GM12878 (cell line): ENCODE measurements at regions not wholly inside any gene's neighbourhood (a gene's known extent, or its start where the extent isn't known, plus 50 kb on each side); places are given as distances from the start of the nearest gene placed in this dataset.

Experiments used
- ATAC-seq: fragments of 200-7000 bp; cut with Tn5 transposase; 3 replicates; pipeline ENCODE4 v1.9.1; 2020; ENCODE audit warnings: mild to moderate bottlenecking, moderate library complexity
- BruUV-seq: library from RNA; stranded (reverse); fragments of 400-500 nt; replicated peaks from 2 replicates; lab custom pipeline; 2021; lab: Mats Ljungman, UMichigan
- CTCF ChIA-PET: fragments of 300-600 bp; sonication (Branson Sonifier 250); formaldehyde crosslinking; extraction: SDS; loops from one replicate; lab custom pipeline; 2021; ENCODE audit warnings: inconsistent platforms; lab: Yijun Ruan, JAX
- POLR2A ChIA-PET: fragments of 350-600 bp; formaldehyde crosslinking; extraction: SDS; loops from one replicate; lab custom pipeline; 2021; ENCODE audit warnings: inconsistent platforms; lab: Charles Lee
- RAD21 ChIA-PET: fragments of 300-600 bp; sonication (Branson Sonifier 250); formaldehyde crosslinking; loops from one replicate; lab custom pipeline; 2023; ENCODE audit warnings: antibody characterized with exemption; ENCODE audit not compliant: unreplicated experiment; lab: Charles Lee
- SMC1A ChIA-PET: fragments of 300-600 bp; sonication (Branson Sonifier 250); formaldehyde crosslinking; loops from one replicate; lab custom pipeline; 2023; ENCODE audit not compliant: unreplicated experiment, uncharacterized antibody; lab: Charles Lee
- DNase-seq: peaks from one replicate; pipeline ENCODE4 v3.0.0-alpha.2; 2011; ENCODE audit warnings: low read depth, low spot score
- FAIRE-seq: peaks from 3 replicates; lab custom pipeline; 2011; peaks lifted over from hg19 to GRCh38; lab: Jason Lieb, UNC
- H2AFZ ChIP-seq: 2 replicates; pipeline ENCODE4 v1.6.0; 2011; ENCODE audit warnings: low read depth, low read length, control low read depth; ENCODE audit not compliant: control insufficient read depth
- H3K27ac ChIP-seq: 2 replicates; pipeline ENCODE4 v1.5.1; 2011; ENCODE audit warnings: control low read depth; ENCODE audit not compliant: control insufficient read depth, insufficient read depth
- H3K27me3 ChIP-seq, 2 experiments: replicated peaks in 1 of 2; 2 replicates each; pipeline versions ENCODE4 v1.6.0 to v1.6.1; 2011; ENCODE audit warnings: low read length in 1 of 2; ENCODE audit not compliant: control insufficient read depth in 2 of 2, insufficient read depth in 2 of 2
- H3K36me3 ChIP-seq, 2 experiments: 2 replicates each; pipeline ENCODE4 v1.5.1; 2011; ENCODE audit warnings: low read length in 1 of 2; ENCODE audit not compliant: control insufficient read depth in 2 of 2, insufficient read depth in 2 of 2
- H3K4me1 ChIP-seq: 2 replicates; pipeline ENCODE4 v1.6.1; 2011; ENCODE audit warnings: mild to moderate bottlenecking, low read length, moderate library complexity, mixed read lengths; ENCODE audit not compliant: control insufficient read depth, insufficient read depth
- H3K4me2 ChIP-seq: 2 replicates; pipeline ENCODE4 v1.6.0; 2011; ENCODE audit warnings: control low read depth; ENCODE audit not compliant: control insufficient read depth, insufficient read depth
- H3K4me3 ChIP-seq: fragments of 200-600 bp; sonication (generic); 2 replicates; pipeline ENCODE4 v1.5.1; 2016
- H3K79me2 ChIP-seq: 2 replicates; pipeline ENCODE4 v1.6.0; 2011; ENCODE audit warnings: low read length; ENCODE audit not compliant: control insufficient read depth, insufficient read depth
- H3K9ac ChIP-seq: 2 replicates; pipeline ENCODE4 v1.8.0; 2011; ENCODE audit warnings: low read length, control low read depth, mixed read lengths; ENCODE audit not compliant: control insufficient read depth, insufficient read depth
- H3K9me3 ChIP-seq: replicated peaks from 3 replicates; pipeline ENCODE4 v1.5.1; 2011; ENCODE audit warnings: mild to moderate bottlenecking, low read length; ENCODE audit not compliant: control insufficient read depth, insufficient read depth
- H4K20me1 ChIP-seq: 2 replicates; pipeline ENCODE4 v1.6.0; 2011; ENCODE audit not compliant: control insufficient read depth, insufficient read depth
- CBX3 ChIP-seq: fragments of 200-600 bp; sonication (generic); IDR thresholded peaks from 2 replicates; pipeline ENCODE4 v1.6.1; 2016; ENCODE audit warnings: low read depth, borderline replicate concordance
- FOS ChIP-seq: IDR thresholded peaks from 3 replicates; pipeline ENCODE4 v1.6.1; 2011; ENCODE audit warnings: borderline replicate concordance; ENCODE audit not compliant: insufficient read length; ENCODE audit errors: extremely low read depth
- HDAC2 ChIP-seq: fragments of 200-600 bp; sonication (generic); IDR thresholded peaks from 2 replicates; pipeline ENCODE4 v1.6.1; 2017
- HDGF ChIP-seq: fragments of 450-650 bp; IDR thresholded peaks from 2 replicates; pipeline ENCODE4 v1.6.1; 2016; ENCODE audit warnings: antibody characterized with exemption
- IRF5 ChIP-seq: fragments of 450-650 bp; IDR thresholded peaks from 2 replicates; pipeline ENCODE4 v1.6.1; 2017; ENCODE audit warnings: borderline replicate concordance
- KLF5 ChIP-seq: fragments of 450-650 bp; IDR thresholded peaks from 2 replicates; pipeline ENCODE4 v1.6.1; 2014; ENCODE audit warnings: mild to moderate bottlenecking; ENCODE audit not compliant: partially characterized antibody
- MEF2B ChIP-seq: fragments of 450-650 bp; IDR thresholded peaks from 2 replicates; pipeline ENCODE4 v1.6.1; 2018; ENCODE audit warnings: mild to moderate bottlenecking, moderate library complexity; ENCODE audit not compliant: partially characterized antibody, poor library complexity, severe bottlenecking
- NFXL1 ChIP-seq: fragments of 450-650 bp; IDR thresholded peaks from 2 replicates; pipeline ENCODE4 v1.6.1; 2017; ENCODE audit warnings: antibody characterized with exemption, mild to moderate bottlenecking, borderline replicate concordance
- PAX5 ChIP-seq: IDR thresholded peaks from 2 replicates; pipeline ENCODE4 v1.6.1; 2011; ENCODE audit warnings: low read depth, low read length, borderline replicate concordance
- POLR2AphosphoS5 ChIP-seq: IDR thresholded peaks from 2 replicates; pipeline ENCODE4 v1.6.1; 2011; ENCODE audit warnings: mild to moderate bottlenecking, low read length, inconsistent platforms
- RAD21 ChIP-seq: IDR thresholded peaks from 2 replicates; pipeline ENCODE4 v1.6.1; 2011; ENCODE audit warnings: mild to moderate bottlenecking, low read depth, low read length, moderate library complexity; ENCODE audit not compliant: insufficient read depth
- RAD51 ChIP-seq: fragments of 450-650 bp; IDR thresholded peaks from 2 replicates; pipeline ENCODE4 v1.6.1; 2016; ENCODE audit warnings: moderate library complexity, mild to moderate bottlenecking, inconsistent platforms
- SMAD1 ChIP-seq: fragments of 450-650 bp; IDR thresholded peaks from 2 replicates; pipeline ENCODE4 v1.6.1; 2018; ENCODE audit warnings: mild to moderate bottlenecking, low read depth; ENCODE audit not compliant: partially characterized antibody
- SPI1 ChIP-seq: IDR thresholded peaks from 2 replicates; pipeline ENCODE4 v1.6.1; 2011; ENCODE audit warnings: low read depth, mild to moderate bottlenecking, low read length, moderate library complexity, borderline replicate concordance; ENCODE audit not compliant: insufficient read depth
- TBL1XR1 ChIP-seq: IDR thresholded peaks from 2 replicates; pipeline ENCODE4 v1.6.1; 2012; ENCODE audit warnings: low read depth, low read length, improper control_type of control experiment
- WGBS: methylation state at CpG from one replicate; pipeline ENCODE4 v1.1.6; 2016; ENCODE audit warnings: low lambda C conversion rate; ENCODE audit not compliant: insufficient replicate concordance, insufficient coverage; ENCODE audit errors: missing lambda C conversion rate; 5-methylcytosine and 5-hydroxymethylcytosine counted together
- in situ Hi-C: fragments of 300-500 bp; cut with MboI; formaldehyde crosslinking; loops from 9 replicates; pipeline ENCODE4 v1.14.3; 2018; ENCODE audit warnings: mixed read lengths
- intact Hi-C: fragments of 100-400 bp; cut with micrococcal nuclease; formaldehyde crosslinking; loops from one replicate; pipeline ENCODE4 v1.14.2; 2022; ENCODE audit not compliant: unreplicated experiment
- TF ChIP-seq, protein P1 (sequence below): fragments of 450-650 bp; IDR thresholded peaks from 2 replicates; pipeline ENCODE4 v1.6.1; 2017; ENCODE audit warnings: low read depth, mild to moderate bottlenecking, moderate library complexity

DNA sequence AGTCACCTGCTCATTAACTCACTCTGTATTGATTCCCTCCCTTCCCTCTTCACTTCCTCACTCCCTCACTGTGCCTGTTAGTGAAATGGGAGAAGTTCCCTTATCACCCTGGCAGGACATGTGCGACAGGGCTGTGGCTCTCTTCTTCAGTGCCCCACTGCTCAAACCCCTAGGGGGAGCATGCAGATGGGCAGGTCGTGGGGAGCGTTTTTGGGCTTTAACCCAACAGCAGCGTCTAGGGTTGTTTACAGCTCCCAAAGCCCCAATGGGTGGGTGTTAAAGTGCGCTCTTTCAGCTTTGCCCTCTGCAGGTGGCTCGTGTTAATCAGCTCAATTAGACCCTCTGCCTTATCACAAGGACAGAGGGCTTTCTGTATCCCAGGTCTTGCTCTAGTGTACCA is 447.8 kb upstream of the PROK2 start:
- Histone ChIP-seq H2AFZ (no peak overlapping the region), H3K9ac (no peak overlapping the region), H3K4me1 (no peaks in the 10 kb centered on the region), H3K9me3 (no peaks in the 10 kb centered on the region; the same call in 2 of the 3 replicates), H3K36me3 (no peaks in the 10 kb centered on the region), H3K4me3 (no peak overlapping the region), H3K27me3 (no peaks in the 10 kb centered on the region; a peak in 1 of 4 replicates), H3K4me2 (no peak overlapping the region), H4K20me1 (no peaks in the 10 kb centered on the region), H3K27ac (no peak overlapping the region), H3K79me2 (no peaks in the 10 kb centered on the region)
- CTCF ChIA-PET = no interaction called here
- in situ Hi-C loops (no loop called here), intact Hi-C loops (no loop called here)
- RAD21 ChIA-PET = no interaction called here
- 36% methylated on average over 6 of the region's 6 CpGs for WGBS
- POLR2A ChIA-PET = no interaction called here
- SMC1A ChIA-PET = no interaction called here
- DNase-seq (no peak), FAIRE-seq (no peak), ATAC-seq (no peak)
- BruUV-seq = no TSS peak
- TF ChIP-seq RAD21 (0 out of 2 replicates have a peak, but pooled peaks have one; percentile 14), HDGF (no peak)
- TF ChIP-seq, protein P1, sequence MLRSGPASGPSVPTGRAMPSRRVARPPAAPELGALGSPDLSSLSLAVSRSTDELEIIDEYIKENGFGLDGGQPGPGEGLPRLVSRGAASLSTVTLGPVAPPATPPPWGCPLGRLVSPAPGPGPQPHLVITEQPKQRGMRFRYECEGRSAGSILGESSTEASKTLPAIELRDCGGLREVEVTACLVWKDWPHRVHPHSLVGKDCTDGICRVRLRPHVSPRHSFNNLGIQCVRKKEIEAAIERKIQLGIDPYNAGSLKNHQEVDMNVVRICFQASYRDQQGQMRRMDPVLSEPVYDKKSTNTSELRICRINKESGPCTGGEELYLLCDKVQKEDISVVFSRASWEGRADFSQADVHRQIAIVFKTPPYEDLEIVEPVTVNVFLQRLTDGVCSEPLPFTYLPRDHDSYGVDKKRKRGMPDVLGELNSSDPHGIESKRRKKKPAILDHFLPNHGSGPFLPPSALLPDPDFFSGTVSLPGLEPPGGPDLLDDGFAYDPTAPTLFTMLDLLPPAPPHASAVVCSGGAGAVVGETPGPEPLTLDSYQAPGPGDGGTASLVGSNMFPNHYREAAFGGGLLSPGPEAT = no peak

DNA sequence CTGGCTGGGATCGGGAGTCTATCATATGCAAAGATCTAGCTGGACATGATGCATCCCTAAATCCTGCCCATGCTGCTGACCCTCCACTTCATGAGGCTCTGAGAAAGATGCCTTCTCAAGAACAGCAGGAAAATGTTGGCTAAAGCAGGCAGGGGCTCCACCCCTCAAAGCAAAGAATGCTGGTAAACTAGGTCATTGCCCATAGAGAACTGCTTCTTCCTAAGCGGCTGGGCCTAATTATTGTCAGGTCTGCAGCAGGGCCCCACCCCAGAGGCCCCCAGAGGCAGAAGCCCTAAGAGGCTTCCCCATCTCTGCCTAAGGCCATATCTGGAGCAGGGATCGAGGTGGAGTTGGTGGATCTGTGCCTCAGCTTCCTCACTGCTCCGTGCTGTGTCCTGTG is 447.4 kb upstream of the PROK2 start:
- RAD21 ChIA-PET = no interaction called here
- H3K27me3 ChIP-seq = no peaks in the 10 kb centered on the region; a peak in 1 of 4 replicates
- WGBS = 62% methylated on average over 4 of the region's 4 CpGs

More for the DNA sequence above, 447.4 kb upstream of the PROK2 start:
- Histone ChIP-seq H3K9me3 (no peaks in the 10 kb centered on the region; the same call in 2 of the 3 replicates), H3K9ac (no peak overlapping the region), H3K36me3 (no peaks in the 10 kb centered on the region), H3K27ac (no peak overlapping the region), H2AFZ (no peak overlapping the region), H3K4me2 (no peak overlapping the region), H3K4me3 (no peak overlapping the region), H3K4me1 (no peaks in the 10 kb centered on the region), H3K79me2 (no peaks in the 10 kb centered on the region), H4K20me1 (no peaks in the 10 kb centered on the region)
- in situ Hi-C loops (no loop called here), intact Hi-C loops (no loop called here)
- BruUV-seq = no TSS peak
- TF ChIP-seq CBX3 (no peak), IRF5 (no peak), FOS (no peak), PAX5 (no peak), SPI1 (no peak), MEF2B (no peak), HDAC2 (no peak), SMAD1 (no peak), TBL1XR1 (no peak), RAD51 (no peak), KLF5 (no peak), NFXL1 (no peak), POLR2AphosphoS5 (no peak)
- POLR2A ChIA-PET = no interaction called here
- CTCF ChIA-PET = no interaction called here
- ATAC-seq (no peak), FAIRE-seq (no peak), DNase-seq (no peak)
- SMC1A ChIA-PET = no interaction called here
